SIG-M5 treated with dmso at 0.1 percent for 504 hours (cell line): ENCODE measurements at regions not wholly inside any gene's neighbourhood (a gene's known extent, or its start where the extent isn't known, plus 50 kb on each side); places are given as distances from the start of the nearest gene placed in this dataset.

Experiments
- DNase-seq: peaks from one replicate; lab custom pipeline; 2025; ENCODE audit not compliant: unreplicated experiment; lab: John Stamatoyannopoulos, UW

DNA sequence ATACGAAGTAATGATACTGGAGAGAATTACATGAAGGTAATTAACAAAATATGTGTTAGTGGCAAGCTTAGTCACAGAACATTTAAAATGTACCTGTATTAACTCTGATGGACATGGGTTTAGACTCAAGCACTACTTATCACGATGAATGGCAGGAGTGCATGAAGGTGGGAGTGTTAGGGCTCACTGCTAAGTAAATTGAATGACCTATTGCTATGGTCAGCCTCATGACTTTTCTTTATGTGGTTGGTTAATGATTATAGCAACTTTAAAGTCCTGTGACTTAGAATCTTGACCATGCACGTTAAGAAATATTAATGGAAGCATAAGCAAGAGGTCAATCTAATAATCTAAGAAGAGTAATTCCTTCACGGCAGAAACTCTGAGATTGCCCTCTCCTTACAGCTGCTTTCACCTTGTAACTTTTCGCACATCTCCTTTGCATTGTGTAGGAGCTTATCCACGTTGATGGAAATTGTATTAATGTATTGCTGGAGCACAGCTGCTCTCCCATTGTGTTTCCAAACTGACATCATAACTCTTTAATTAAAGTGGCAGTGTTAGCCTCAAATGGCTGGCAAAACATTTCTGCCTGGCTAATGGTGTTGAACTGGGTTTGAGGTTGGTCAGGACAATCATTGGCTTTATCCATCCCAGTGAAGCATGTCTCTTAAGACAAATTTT lies 114.5 kb downstream of the RXFP2 start:
- no peak for DNase-seq

DNA sequence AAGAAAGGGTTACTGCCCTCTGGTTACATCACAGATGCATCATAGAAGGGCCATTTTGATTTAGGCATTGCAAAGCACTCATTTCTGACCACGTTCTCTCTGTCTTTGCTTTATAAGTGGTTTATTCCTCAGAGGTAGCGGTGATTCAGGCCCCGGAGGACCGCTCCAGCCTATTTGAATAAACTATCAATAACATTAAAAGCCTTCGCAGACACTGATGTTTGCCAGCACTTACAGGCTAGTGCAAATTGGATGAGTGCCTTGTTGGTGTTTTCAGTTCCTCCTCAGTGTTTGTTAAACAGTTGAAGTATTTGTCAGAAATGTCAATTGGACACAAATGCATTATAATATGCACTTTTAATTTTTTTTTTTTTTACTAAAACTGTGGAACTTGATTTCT lies 120.2 kb downstream of the RXFP2 start:
- DNase-seq: no peak

DNA sequence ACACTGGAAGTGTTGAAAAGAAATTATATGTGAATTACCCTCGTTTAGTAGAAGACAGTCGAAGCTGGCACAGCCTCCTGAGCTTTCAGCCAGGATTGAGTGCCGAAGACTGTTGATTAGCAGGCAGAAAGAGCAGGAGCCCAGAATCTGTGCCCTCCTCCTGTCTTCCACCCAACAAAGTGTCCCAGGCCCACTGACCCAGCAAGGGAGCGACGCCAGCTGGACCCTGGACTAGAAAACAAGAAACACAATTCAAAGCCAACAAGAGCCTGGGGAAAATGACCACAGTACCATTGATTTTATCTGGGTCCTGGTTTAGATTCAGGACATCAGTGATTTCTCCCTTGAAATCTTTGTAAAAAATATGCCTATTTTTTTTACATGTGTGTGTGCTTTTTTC lies 120.7 kb downstream of the RXFP2 start:
- no peak for DNase-seq

DNA sequence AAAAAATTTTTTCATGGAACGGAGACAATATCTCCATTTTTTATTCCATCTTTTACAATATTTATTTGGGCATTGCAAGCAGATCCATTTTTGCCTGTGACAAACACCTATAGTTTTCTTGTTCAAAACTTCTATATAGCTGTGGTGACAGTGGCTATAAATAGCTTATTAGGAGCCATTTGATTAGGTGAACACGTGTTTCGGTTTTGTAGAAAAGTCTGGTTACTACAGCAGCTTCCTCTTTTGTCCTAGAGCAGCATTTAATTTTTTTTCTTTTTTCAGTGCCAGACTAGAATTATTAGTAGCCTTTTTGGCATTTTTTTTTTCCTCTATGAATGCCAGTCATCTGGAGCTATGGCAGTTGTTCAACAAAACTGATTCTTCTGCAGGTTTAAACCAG lies 123.5 kb downstream of the RXFP2 start:
- peak; percentile 13 for DNase-seq

DNA sequence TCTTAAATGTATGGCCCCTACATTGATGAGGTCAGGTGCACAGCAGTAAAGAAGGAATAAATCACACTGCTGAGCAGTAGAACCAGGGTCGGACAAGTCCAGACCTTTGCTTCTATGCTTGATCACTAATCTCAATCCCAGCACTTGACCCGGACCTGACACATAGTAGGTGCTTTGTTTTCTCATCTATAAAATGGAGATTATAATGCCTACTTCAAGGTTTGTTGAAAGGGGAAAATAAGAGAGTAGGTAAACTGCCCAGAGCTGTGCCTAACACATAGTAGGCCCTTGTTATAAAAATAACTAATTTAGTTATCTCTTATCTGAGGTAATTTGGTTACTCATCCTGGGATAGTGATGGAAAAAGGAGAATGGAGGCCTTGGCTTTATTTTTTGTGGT lies 125.0 kb downstream of the RXFP2 start:
- no peak for DNase-seq

DNA sequence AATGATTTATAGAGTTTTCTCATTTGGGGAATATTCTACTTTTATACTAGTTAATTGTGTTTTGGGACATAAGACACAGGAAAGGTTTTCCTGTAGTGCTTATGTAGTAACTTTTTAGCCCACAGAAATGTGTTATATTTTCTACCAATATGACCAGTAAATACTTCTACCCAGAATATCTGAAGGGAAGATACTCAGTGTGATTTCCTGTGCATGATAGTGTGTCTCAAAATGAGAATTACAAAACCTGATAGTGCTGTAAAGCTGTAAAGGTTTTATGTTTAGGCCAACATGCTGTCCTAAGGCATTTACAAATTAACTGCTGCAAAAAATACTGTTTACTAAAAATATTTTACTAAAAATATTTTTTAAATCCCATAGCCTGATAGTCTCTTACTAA lies 126.8 kb downstream of the RXFP2 start:
- no peak for DNase-seq

DNA sequence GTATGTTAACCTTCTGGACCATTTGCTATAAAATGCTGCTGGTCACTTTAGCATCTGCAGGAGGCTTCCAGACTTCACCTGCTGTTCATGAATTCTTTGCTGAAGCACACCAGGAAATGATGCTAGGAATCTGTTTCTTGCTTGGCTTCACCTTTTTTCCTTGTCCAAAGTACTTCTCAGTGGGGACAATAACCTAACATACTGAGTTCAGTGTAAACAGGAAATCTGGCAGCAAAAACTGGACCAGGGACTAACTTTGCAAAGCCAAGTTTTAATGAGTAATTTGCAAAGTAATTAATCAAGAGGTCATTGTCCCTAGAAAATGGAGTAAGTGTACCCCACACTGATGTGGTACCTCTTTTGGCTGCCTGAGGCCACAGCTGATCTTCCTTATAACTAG lies 128.4 kb downstream of the RXFP2 start:
- DNase-seq: no peak

DNA sequence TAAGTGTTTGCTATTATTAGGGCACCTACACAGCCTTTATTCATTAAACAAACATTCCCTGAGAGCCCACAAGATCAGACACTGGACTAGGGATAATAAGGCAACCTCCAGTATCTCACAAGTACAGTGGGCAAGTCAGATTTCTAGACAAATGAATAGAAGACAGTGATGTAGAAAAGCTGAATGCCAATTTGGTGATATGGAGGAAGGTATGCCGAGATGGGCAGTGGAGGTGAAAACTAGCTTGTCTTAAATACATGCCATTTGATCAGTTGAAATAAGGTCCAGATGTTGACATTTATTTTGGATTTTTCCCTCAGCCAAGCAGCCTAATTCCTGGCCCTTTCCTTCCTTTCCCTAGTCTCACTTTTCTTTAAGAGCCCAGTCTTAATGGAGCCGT lies 130.3 kb downstream of the RXFP2 start:
- DNase-seq: no peak

DNA sequence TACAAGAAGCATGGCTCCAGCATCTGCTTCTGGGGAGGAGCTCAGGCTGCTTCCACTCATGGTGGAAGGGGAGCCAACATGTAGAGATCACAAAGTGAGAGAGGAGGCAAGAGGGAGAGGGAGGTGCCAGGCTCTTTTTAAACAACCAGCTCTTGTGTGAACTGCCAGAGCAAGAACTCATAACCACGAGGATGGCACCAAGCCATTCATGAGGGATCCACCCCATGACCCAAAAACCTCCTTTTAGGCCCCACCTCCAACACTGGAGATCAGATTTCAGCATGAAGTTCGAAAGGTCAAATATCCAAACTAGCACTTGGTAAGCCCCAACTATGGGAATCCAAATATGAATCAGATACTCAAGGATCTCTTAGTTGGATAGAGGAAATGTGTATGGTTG lies 131.2 kb downstream of the RXFP2 start:
- DNase-seq: no peak

DNA sequence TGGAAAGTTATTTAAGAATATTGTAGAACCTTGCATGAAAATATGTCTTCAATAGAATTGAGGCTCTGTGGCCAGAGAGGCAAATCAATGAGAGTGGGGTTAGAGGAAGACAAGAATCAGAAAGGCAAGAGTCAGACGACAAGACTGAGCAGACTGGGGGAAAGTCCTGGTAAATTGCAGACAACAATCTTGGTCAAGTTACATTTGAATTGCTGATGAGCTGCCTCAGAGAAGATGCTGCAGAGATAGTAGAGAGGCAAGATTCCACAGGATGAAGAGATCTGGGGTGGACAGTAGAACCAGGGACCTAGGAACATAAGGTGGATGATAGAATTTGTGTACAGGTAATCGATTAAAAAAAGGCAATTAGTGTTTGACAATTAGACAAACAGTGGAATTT lies 133.8 kb downstream of the RXFP2 start:
- no peak for DNase-seq

DNA sequence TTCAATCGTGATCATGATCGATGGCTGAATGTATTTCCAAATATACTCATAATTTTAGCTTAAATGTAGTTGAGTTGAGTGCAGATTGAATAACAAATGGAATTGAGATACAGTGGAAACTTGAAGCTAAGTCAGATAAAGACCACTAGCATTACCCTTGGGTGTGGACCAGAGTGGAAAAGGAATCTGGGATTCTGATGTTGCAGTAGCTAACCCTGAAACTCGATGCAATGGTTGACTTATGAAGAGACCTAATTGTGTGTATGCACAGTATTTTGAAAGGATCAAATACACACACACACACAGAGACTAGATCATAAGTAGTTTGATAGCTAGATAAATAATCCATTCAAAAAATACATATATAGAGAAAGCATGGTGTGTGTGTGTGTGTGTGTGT lies 135.8 kb downstream of the RXFP2 start:
- no peak for DNase-seq

DNA sequence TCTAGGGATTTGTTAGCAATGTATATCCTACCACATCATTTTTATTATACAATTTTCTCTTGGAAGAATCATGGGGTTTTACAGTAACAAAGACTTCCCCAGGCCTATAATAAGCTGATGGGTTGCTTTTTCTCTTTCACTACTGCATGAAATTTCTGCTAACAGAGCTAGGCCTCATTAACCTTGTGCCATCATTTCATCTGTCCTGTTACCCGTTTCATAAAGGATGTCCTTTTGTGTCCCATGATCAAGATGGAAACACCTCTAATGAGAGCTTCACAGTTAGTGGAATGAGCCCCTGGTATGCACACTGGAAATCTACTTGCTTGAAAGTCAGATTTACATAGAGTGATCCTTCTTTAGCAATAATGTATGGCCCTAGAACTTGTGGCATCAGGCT lies 138.7 kb downstream of the RXFP2 start:
- DNase-seq: no peak

DNA sequence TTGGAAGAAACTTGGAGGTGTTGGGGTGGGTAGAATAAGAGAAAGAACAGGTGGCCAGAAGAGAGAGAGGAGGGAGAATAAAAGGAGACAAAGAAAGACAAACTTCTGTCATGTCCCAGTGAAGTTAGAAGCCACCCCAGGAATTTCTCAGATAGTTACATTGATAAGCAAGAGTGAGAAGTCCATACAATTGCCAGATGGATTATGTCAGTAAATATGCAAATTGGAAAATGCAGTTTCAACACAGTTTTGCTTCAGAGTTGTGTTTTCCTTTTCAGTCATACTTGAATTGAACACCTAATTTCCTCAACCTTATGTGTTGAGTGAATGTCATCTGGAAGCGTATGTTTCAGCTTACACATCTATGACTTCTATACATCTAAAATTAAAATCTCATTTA lies 139.2 kb downstream of the RXFP2 start:
- no peak for DNase-seq

DNA sequence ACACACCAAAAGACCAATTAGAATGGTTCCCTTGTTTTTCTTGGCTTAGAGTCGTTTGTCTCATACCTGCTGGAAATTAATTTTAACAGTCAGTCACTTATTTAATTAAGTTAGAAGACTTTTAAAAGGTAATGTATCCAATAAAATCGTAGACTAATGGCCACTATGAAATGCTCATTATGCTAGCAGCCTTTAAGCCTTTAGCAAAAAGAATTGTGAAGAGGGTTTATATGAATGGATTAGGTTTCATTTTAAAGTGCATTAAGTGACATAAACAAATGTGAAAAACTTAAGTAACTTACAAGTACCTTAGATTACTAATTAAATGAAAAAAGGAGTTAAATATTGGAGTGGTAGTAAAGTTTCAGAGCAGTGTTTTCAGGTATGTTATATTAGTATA lies 139.6 kb downstream of the RXFP2 start:
- no peak for DNase-seq

DNA sequence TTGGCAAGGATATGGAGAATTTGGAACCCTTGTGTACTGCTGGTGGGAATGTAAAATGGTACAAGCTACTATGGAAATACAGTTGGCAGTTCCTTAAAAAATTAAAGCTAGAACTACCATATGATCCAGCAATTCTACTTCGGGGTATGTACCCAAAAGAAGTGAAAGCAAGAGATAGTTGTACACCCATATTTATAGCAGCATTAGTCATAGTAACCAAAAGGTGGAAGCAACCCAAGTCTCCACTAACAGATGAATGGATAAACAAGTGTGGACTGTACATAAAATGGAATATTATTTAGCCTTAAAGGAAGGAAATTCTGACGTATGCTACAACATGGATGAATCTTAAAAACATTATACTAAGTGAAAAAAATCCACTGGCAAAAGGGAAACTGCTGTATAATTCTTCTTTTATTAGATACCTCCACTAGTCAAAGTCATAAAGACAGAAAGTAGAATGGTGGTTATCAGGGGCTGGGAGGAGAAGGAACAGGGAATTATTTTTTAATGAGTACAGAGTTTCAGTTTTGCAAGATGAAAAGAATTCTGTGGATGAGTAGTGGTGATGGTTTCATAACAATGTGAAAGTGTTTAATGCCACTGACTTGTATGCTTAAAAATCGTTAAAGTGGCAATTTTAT lies 141.6 kb downstream of the RXFP2 start:
- DNase-seq: peak; percentile 30

DNA sequence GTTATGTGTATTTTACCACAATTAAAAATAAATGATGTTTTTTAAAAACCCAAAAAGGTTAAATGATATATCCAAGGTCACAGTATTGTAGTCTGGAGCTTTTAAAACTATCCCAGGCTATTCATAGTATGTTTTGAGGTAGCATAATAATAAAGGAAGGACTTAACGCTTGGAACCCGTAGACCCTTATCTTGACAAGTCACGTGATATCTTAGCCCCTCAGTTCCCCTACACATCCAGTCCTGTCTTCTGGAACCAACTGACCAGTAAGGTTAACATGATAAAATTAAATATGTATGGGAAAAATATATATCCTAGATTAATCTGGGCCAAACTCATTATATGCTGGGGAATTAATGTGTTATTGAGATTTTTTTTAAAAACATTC lies 142.2 kb downstream of the RXFP2 start:
- DNase-seq: no peak

DNA sequence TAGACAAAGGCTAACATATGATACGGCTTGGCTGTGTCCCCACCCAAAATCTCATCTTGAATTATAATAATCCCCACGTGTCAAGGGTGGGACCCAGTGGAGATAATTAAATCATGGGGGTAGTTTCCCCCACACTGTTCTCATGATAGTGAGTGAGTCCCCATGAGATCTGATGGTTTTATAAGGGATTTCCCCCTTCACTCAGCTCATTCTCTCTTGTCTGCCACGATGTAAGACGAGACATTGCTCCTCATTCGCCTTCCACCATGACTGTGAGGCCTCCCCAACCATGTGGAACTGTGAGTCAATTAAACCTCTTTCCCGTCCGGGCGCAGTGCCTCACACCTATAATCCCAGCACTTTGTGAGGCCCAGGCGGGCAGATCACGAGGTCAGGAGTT lies 143.5 kb downstream of the RXFP2 start:
- DNase-seq: no peak

DNA sequence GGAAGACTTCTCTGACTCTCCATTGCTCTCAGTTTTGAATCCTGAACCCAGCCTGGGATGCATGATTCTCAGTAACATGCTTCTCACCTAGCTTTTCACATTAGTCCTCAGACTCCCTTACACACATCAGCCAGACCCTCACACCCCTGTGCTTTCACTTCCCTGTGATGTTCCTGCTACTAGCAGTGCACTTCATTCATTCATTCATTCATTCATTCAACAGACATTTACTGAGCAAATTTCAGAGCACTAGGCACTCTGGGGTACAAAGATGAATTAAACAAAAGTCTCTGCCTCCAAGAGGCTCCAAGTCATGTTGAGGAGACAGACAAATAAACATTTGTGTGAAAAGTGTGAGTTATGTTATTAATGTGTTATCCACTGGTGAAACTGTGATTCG lies 145.2 kb downstream of the RXFP2 start:
- DNase-seq: no peak

DNA sequence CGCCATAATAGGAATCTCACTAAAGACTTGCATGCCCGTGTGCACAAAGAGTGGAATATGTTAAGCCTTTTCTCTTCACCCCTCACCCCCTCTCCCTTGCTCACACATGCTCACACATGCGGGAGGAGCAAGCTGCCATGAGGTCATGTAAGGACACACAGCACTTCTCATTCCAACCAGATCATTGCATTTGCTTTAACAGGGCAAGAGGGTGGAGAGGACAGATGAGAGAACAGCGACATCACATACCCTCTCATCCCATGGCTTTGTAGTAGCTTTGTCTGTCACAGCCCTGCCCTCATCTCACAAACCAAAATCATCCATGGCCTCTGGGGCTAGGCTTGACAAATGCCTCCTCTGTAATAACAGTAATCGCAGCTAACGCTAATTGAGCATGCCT lies 145.6 kb upstream of the FRY start:
- no peak for DNase-seq

DNA sequence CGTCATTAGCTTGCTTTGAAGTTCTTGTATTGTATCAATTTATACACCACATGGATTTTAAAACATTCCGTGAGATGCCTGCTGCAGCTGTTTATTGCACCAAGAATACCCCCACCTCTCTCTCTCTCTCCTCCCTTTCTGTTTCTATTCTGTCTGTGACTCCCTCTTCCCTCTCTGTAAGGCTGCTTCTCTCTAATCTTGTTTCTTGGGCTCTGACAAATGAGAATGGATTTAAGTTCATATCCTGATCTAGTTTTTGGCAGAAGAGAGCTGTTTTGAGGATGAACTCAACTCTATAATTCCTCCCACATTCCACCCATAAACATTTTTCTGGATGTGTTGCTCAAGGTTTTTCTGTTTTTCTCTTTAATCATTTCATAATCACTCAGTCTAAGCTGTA lies 144.3 kb upstream of the FRY start:
- no peak for DNase-seq

DNA sequence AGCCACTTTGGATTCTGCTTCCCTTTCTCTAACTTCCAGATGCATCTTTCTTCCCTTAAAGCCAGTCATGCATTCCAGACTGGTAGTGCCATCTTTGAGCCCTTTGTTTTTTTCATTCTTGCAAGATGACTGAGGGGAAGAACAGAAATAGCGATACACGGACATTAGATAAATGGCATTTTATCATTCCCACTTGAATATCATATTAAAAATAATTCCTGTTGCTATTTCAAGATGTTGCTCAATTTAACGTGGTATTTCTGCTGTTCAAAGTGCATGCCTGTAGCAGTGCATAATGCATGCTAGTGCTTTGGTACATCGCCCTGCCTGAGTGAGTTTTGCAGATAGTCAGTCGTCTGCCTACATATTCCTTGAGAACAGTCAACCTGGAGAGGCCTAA lies 140.6 kb upstream of the FRY start:
- no peak for DNase-seq

DNA sequence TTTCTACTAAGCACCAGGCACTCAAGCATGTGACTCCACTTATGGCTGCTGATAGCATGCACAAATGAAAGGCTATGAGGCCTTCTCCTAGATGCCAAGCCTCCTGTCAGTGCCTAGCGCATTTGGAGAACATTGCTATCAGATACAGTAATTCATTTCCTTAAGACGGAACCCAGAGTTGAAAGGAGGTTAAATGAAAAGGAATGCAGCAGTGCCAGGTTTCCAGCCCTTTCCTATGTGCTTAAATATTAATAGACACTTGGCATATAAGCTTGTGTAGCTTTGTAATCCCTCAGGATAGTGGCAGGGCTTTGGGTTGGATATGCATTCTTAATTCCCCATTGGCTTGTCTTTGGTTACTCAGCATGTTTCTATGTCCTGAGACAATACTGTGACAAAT lies 140.1 kb upstream of the FRY start:
- DNase-seq: no peak

DNA sequence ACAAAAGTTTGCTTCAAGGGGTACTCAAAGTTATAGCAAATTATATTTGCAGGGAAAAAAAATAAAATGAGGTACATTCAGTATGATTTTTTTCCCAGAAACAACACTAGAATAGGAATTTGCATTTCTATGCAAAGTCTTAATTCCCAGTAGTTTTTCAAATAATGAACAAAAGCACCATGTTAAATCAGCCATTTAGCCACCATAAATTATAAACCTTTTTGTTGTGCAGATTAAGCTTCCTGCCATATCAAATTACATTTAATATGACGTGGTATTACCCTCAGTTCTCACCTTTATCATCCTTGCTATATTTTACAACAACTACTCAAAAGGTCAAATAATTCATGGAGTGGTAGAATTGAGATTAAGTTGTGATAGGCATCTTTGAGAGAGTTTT lies 136.6 kb upstream of the FRY start:
- no peak for DNase-seq
